ENCODE measurements at regions not wholly inside any gene's neighbourhood (a gene's known extent, or its start where the extent isn't known, plus 50 kb on each side); places are given as distances from the start of the nearest gene placed in this dataset.
"Not testable (repeated sequence)": the region's sequence is repeated elsewhere in the genome, so short reads cannot be mapped to it uniquely, and the experiment has no call there.

- no peak for ATAC-seq
- intact Hi-C loops (cut with micrococcal nuclease), result no loop called here
Observed at GRCh38 chr4:28436191-28437080, 1575.8 kb downstream of the STIM2 start.

DNA sequence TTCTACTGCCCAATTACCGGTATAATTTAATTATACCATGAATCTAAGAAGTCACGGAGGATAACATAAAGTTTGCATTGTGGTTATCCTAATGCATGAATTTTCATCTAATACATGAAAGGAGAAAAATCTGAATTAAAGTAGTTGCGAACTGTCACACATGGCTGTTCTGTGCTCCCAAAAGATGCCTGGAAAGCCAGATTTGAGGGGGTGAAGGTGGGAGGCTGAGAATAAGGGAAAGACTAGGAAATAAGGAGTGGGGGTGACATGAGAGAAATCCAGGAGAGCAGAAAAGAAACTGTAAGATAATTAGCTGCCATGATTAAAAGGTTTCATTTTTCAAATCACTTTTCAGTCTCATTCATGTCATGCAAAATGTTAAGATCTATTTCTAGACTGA is 1582.7 kb downstream of the STIM2 start:
- intact Hi-C loops (cut with micrococcal nuclease), result no loop called here
- no peak for ATAC-seq
- DNase-seq, result no peak

More at GRCh38 chr4:28436191-28437080, 1575.8 kb downstream of the STIM2 start:
- no peak for DNase-seq

DNA sequence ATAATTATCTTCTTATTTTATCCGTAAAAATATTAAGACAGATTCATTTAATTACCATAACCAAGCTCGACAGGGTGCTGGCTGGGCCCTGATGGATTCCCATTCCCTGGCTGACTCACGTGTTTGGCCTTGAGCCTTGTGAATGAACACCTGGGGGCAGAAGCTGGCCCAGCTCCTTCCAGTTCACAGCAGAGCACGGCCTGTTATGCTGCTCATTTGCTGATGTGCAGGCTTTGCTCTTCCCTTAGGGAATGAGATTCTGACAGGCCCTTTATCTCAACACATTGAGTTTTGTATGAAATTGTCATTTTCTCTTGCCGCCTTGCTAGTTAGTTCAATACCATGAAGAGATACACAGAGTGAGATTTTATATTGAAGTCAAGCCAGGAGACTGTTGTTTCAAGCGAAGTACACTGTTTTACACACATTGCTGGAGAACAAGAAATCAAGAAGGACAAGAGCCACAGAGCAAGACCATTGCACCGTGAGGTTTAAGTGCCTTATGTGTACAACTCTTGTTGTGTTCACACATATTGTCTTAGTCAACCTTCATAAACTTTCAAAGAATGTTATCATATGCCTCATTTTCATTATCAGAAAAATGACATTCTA is 1583.3 kb downstream of the STIM2 start:
- intact Hi-C loops (cut with micrococcal nuclease), result no loop called here
- DNase-seq, result no peak
- no peak for ATAC-seq

DNA sequence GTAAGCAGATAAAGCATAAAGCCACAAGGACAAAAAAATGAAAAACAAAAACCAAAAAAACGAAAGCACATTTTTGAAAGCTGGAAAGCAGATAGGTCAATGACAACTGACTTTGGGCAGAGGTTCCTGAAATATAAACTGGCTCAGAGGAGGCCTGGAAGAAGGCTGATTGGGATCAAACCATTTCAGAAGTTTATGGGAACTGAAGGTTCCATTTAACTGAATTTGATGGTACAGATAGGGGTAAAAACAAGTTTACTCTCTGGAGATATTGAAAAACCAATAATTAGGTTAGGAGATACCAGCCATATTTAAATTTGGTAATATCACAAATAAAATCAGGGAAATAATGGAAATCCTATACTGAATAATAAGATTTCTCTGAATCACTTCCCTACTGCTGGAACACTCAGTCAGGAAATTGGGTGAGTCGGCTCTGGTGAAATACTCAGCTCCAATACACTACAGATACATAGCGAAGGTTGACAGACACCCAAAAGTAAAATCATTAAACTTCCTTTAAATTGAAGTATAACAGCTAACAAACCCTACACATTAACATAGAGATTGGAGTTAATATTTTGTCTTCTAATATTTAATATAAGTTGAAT is 1584.3 kb downstream of the STIM2 start:
- intact Hi-C loops (cut with micrococcal nuclease), result no loop called here
- ATAC-seq (no peak), DNase-seq (no peak)

DNA sequence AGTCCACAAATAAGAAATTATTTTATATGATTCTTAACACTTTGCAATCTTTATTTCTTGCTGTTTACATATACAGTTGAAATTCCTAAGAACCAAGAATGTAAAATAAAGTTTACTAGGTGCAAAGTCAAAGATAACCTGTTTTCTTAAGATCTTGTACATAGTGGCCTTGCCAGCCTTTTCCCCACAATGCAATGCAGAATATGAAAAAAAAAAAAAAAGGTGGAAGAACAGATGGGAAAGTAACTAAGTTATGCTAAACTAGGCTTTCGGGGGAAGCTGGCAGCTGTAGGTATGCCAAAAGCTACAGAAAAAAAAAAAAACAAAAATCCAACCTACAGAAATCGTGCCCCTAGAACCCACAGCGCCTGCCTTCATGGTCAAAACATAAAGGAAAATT is 1588.4 kb downstream of the STIM2 start:
- DNase-seq (no peak), ATAC-seq (no peak)
- intact Hi-C loops (cut with micrococcal nuclease), result no loop called here

DNA sequence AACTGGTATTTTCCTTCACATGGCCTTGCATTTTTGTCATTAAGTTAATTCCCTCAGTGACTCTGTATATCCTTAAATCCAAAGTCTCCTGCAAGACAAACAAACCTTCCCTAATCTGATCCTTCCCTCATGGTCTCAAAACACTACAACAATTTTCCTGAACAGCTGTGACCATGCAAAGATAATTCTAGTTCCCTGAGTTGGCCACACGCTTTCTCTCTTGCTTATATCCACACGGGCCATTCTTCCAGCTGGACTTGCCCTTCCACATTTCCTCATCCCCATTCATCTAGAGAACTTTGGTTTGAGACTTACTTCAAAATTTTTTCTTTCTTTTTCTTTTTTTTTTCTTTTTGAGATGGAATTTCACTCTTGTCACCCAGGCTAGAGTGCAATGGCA is 1590.7 kb downstream of the STIM2 start:
- intact Hi-C loops (cut with micrococcal nuclease), result no loop called here
- DNase-seq, result no peak
- ATAC-seq, result no peak

GRCh38 chr4:28462766-28463700 is 1602.4 kb downstream of the STIM2 start:
- intact Hi-C loops (cut with micrococcal nuclease), result no loop called here

DNA sequence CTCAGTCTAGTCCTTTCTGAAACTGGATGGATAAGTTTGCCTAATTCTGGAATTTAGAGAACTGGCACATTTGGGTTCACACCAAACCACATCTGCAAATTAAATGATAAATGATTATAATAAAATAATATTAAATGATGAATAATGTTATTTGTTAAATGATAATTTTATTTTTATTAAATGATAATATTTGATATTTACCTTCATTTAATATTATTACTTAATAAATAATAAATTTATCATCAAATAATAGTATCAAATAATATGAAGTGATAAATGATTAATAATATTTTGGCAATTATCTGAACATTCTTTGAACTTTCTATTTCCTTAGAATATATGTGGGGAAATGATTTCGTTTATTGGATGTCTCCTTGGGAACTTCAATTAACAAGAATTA is 1604.2 kb downstream of the STIM2 start:
- intact Hi-C loops (cut with micrococcal nuclease), result no loop called here

More at GRCh38 chr4:28462766-28463700, 1602.4 kb downstream of the STIM2 start:
- no peak for DNase-seq
- no peak for ATAC-seq

GRCh38 chr4:28466886-28467285 is 1606.2 kb downstream of the STIM2 start:
- intact Hi-C loops (cut with micrococcal nuclease); DNase-seq; ATAC-seq: not testable (repeated sequence)

More for the DNA sequence above, 1604.2 kb downstream of the STIM2 start:
- ATAC-seq (no peak), DNase-seq (no peak)

DNA sequence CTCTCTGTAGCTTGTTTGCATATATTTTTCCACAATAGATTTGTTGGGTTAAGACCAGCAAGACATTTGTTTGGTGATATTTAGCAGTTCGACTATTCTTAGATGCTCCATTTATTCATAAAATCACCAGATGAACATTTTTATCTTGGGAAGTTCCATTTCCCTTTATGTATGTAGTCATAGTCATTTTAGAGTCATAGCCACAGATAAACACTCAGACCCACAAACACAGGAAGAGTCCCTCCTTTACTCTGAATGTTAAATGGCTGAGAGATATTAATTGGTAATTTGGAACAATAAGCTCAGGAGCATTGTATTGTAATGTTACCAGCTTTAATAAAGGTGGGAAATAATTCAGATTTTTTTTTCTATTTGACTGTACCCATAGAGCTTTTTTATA is 1608.7 kb downstream of the STIM2 start:
- ATAC-seq (no peak), DNase-seq (no peak)
- intact Hi-C loops (cut with micrococcal nuclease), result no loop called here

DNA sequence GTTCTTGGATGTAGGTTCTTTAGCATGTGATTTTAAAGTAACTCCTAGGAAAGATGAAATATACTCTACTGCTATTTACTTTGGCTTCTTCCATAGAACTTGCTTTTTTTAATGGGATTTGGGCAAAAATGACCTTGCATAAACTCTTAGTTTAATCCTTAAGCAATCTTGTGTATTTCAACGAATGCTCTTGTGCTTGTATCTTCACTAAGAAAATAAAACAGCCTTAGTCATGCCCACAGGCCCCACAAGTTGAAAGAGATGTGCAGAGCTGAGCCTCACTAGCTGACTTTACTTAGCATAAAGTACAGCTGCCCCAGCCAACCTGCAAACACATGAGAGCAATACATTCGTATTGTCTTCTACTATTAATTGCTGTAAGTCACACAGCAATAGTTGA is 1609.2 kb downstream of the STIM2 start:
- no peak for ATAC-seq
- intact Hi-C loops (cut with micrococcal nuclease), result no loop called here
- DNase-seq, result no peak

DNA sequence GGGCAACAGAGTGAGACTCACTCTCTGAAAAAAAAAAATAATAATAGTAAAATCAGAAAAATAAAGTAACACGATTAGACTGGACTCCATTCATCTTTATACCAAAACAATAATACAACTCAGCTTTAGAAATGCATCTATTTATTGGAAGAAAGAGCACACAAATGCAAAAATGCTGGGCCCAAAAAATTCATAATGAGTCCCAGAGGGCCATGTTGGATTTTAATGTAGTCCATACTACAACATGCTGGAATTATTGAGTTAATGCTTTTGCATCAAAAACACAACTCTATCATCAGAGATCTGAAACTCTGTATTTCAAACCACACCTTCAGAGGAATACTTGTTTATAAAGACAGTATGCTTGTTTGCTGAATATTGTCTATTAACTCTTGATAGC is 1614.7 kb downstream of the STIM2 start:
- no peak for ATAC-seq
- no peak for DNase-seq
- intact Hi-C loops (cut with micrococcal nuclease), result no loop called here

- intact Hi-C loops (cut with micrococcal nuclease), result no loop called here
- no peak for DNase-seq
- ATAC-seq, result no peak
Observed at GRCh38 chr4:28479666-28480065, 1619.0 kb downstream of the STIM2 start.

- ATAC-seq (no peak), DNase-seq (no peak)
- intact Hi-C loops (cut with micrococcal nuclease), result no loop called here
Observed at GRCh38 chr4:28481565-28481964, 1620.9 kb downstream of the STIM2 start.

GRCh38 chr4:28482580-28483270 is 1622.1 kb downstream of the STIM2 start:
- DNase-seq, result no peak
- no peak for ATAC-seq
- intact Hi-C loops (cut with micrococcal nuclease), result no loop called here

DNA sequence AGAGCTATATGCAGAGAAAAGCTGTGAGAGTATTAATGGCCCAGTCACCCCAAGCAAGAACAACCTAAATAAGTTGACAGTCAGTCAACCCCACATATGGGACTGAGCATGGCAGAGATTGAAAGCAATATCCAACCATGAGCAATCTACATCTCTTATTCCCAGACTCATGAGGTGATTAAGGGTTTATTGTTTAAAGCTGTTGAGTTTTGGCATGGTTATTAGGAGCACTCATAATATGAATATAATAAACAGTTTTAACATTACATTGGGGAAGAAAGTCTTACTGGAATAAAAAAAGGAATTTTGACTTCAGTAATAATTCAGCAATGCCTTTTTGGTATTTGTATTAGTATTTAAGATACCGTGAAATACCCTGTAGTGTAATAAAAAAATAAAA is 1627.4 kb downstream of the STIM2 start:
- ATAC-seq, result no peak
- DNase-seq, result no peak
- intact Hi-C loops (cut with micrococcal nuclease), result no loop called here

- no peak for ATAC-seq
- DNase-seq, result no peak
- intact Hi-C loops (cut with micrococcal nuclease), result no loop called here
Observed at GRCh38 chr4:28490669-28491068, 1630.0 kb downstream of the STIM2 start.

GRCh38 chr4:28505064-28505463 is 1644.4 kb downstream of the STIM2 start:
- intact Hi-C loops (cut with micrococcal nuclease), result no loop called here
- DNase-seq (no peak), ATAC-seq (no peak)

DNA sequence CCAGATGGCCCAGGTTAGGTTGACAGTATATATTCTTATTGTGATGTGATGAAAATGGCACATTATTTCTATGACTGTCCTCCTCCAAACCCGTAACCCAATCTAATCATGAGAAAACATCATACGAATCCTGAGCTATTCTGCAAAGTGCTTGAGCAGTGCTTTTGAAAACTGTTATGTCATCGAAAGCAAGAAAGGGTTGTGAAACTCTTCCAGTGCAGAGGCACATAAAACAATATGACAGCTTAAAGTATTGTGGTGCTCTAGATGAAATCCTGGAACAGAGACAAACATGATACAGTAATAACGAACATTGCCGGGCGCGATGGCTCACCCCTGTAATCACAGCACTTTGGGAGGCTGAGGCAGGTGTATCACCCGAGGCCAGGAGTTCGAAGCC is 1648.0 kb downstream of the STIM2 start:
- DNase-seq (no peak), ATAC-seq (no peak)
- intact Hi-C loops (cut with micrococcal nuclease), result no loop called here

Measured in left ventricle myocardium superior (tissue), 1 donor.